Keratinocyte (primary cell): ENCODE measurements at regions not wholly inside any gene's neighbourhood (a gene's known extent, or its start where the extent isn't known, plus 50 kb on each side); places are given as distances from the start of the nearest gene placed in this dataset.

ENCODE experiments used
- CTCF ChIP-seq, 3 experiments: IDR thresholded peaks in 1 of 3; conservative IDR thresholded peaks in 1 of 3; optimal IDR thresholded peaks in 1 of 3; 2 replicates in 2 of 3; 3 replicates in 1 of 3; pipeline versions ENCODE3 to v1.5.1; 2011; ENCODE audit warnings: low read length in 3 of 3, mild to moderate bottlenecking in 3 of 3, moderate library complexity in 2 of 3, control low read depth in 1 of 3, inconsistent platforms in 1 of 3; ENCODE audit not compliant: insufficient read depth in 2 of 3; ENCODE audit errors: extremely low read depth in 1 of 3
- EZH2 ChIP-seq: IDR thresholded peaks from one replicate; pipeline ENCODE4 v1.6.1; 2012; ENCODE audit warnings: inconsistent platforms, mild to moderate bottlenecking, low read length, moderate library complexity

GRCh38 chr12:85683051-85683450 is 153.2 kb downstream of the RASSF9 start:
- TF ChIP-seq CTCF (optimal IDR thresholded peaks at IDR 0.05 in 1 of 3, IDR thresholded peaks at IDR 0.05 in 1 of 3, conservative IDR thresholded peaks at IDR 0.05 in 1 of 3; ENCODE audit: extremely low read depth in 1 of 3, insufficient read depth in 2 of 3, low read length in 3 of 3) (no peak), EZH2 (no peak)
